ENCODE measurements at regions not wholly inside any gene's neighbourhood (a gene's known extent, or its start where the extent isn't known, plus 50 kb on each side); places are given as distances from the start of the nearest gene placed in this dataset.

DNA sequence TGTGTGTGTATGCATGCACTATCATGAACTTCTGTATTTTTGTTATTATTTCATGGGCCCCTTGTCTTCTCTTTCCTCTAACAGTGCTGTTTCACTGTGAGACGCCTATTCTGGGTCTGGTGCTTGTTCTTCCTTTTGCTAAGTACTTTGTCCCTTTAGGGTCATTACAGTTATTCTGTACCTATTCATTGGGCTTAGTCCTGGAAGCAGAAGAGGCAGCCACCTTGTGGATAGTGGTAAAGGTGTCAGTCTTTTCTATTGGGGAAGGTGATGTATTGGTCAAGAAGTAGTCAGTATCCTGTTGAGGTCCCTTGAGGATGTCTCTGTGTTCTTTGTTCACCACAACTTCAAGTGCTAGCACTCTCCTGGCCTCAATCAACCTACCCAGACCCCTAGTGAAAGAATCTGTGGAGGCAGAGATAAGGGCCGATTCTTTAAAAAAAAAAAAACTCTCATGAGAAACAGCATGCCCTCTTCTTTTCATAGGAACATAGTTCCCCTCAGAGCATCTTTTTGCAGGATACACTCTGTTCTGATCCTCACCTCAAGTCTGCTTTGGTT lies 593.8 kb downstream of the SPRY1 start:
- DNase-seq (ENCODE audit: low spot score) = no peak

DNA sequence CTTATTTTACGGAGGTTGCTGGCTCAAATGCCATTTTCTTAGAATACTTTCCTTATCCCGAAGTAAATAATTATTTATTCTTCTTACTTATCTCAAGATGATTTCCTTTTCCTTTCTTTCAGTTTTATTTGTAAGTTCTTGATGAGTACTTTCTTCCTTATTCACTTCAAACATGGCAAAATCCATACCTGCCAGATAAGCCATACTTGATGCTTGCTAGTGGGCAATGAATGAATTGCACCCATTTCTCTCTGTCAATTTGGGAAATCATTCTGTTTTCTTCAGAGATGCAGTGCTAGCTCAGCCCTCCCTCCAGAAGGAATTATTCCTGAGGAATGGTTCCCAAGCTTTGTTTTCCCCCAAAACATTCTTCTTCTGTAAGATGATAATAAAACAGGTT lies 598.3 kb downstream of the SPRY1 start:
- no peak for DNase-seq (ENCODE audit: low spot score)

DNA sequence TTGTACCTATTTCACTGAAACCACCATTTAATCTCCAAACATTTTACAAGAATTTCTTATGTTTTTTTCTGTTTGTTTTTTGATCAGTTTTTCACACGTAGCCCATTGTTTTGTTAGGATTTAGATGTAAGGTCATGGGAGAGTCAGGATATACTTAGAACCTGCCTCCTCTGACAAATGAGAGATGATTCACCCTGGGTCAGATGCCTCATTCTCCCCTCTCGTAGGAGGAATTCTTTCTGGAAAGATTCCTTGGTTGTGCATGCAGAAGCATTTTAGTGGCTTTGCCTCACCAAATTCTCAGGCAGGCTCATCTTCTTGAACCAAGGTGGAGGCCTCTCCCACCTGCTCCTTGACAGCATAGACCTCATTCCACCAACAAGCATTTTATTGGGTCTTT lies 599.3 kb downstream of the SPRY1 start:
- DNase-seq (ENCODE audit: low spot score) = peak; percentile 47

DNA sequence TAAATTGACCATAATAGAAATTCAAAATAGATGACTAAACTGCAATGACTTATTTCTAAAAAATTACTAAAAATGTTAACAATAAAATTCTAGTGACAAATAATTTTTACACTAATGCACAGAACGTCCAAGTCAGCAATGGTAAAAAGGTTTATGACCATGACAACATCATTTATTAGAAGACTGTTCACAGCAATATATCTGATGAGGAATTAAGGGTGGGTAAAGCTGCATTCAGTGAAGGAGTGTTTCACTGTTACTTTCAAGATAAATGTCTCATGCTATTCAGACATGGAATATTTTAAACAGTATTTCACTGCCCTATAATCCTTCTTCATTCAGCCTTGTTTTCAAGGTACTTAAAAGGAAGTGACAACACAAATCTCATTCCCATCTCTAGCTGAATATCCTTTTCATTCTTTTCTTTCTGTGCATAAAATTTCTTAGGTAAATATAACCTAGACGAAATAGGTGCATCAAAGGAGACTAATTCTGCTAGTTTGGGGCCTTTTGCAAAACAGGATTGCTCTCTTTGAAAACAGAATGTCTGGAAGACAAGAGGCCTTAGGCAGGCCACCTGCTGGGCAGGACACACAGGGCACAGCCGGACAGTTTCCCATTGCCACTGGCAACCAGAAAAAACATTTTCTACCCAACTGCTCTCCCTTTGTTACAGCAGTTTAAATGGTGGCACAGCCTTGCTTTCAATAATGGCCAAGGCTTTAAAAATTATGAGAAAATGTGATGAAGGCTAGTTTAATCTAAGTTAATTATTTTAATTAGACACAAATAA lies 600.3 kb downstream of the SPRY1 start:
- no peak for DNase-seq (ENCODE audit: low spot score)

DNA sequence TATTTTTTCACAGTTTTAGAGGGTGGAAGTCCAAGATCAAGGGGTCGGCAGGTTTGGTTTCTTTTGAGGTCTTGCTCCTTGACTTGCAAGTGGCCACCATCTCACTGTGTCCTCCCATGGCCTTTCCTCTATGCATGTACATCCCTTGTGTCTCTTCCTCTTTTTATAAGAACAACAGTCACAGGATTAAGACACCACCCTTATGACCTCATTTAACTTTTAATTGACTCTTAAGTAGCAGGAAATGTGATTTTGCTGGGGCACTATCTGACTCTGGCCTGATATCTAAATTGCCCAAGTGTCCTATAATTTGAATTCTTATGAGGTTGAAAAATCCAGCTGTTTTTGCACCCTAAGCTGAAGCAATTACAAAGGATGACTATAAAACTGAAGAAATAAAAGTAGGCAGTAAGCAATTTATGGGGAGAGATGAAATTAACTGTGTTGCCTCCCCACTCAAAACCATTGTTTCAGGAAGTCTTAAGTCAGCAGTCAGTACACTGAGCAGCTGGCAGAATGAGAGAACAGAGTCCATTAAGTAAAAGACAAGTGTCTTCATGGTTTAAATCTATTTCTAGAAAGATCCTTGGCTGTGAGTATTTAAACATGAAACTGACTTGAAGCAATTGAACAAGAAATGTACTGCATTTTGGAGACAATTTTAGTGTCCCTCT lies 601.3 kb downstream of the SPRY1 start:
- no peak for DNase-seq (ENCODE audit: low spot score)

DNA sequence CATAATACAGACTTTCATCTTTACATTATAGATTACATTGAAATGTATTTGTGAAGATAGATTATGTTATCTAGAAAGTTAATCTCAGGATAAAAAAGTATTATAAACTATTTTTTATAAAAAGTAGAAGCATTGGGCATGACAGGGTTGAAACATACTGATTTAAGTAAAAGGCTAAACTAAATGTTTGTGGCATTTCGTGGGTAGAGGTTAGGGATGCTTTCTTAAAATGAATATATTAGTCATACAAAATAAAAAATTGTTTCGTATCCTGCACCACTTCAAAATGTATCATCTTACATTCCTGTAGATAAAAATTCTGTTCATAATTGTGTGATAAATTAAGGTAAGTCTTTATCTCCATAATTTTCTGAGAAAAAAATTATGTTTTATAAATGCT lies 603.6 kb downstream of the SPRY1 start:
- no peak for DNase-seq (ENCODE audit: low spot score)

DNA sequence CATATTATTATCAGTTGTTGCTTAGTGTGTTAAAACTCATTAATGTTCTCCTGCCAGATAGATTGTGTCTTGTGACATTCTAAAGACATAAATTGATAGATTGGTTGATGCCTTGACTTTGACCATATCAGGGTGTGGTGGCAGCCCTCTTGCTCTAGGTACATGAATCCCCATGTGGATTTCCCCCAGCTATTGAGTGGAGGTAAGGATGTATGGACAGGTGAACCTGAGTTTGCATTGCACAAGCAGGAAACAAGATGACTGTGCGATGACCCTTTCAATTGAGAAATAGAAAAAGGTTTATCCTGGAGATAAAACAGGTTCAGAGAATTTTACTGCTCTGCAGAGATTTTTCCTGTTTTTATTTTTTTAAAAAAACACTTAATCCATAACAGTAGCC lies 619.2 kb downstream of the SPRY1 start:
- DNase-seq (ENCODE audit: low spot score) = no peak

DNA sequence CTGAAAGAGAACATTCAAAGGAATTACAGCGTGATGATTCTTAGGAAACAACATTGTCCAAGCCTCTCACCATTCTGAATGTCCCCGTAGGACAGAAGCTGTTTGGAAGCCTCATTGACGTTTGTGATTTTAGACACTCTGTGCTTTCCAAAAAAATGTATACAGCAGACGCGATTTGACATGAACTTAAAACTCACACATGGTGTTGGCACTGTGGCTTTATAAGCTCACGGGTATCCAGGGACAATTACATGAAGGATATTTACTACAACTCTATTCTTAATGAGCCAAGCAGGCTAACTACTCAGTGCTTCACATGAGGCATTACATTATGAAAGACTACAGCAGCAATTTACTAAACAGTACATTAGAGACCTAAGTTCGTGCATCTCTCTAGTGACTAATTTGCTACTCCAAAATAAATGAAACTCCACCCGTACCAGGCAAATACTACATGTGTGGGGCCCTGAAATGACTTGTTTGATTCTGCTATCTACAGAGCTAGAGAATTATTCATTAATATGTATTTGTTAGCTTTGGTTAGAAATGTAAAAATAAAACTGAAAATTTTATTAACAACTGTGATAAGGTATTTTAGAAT lies 620.7 kb downstream of the SPRY1 start:
- no peak for DNase-seq (ENCODE audit: low spot score)

DNA sequence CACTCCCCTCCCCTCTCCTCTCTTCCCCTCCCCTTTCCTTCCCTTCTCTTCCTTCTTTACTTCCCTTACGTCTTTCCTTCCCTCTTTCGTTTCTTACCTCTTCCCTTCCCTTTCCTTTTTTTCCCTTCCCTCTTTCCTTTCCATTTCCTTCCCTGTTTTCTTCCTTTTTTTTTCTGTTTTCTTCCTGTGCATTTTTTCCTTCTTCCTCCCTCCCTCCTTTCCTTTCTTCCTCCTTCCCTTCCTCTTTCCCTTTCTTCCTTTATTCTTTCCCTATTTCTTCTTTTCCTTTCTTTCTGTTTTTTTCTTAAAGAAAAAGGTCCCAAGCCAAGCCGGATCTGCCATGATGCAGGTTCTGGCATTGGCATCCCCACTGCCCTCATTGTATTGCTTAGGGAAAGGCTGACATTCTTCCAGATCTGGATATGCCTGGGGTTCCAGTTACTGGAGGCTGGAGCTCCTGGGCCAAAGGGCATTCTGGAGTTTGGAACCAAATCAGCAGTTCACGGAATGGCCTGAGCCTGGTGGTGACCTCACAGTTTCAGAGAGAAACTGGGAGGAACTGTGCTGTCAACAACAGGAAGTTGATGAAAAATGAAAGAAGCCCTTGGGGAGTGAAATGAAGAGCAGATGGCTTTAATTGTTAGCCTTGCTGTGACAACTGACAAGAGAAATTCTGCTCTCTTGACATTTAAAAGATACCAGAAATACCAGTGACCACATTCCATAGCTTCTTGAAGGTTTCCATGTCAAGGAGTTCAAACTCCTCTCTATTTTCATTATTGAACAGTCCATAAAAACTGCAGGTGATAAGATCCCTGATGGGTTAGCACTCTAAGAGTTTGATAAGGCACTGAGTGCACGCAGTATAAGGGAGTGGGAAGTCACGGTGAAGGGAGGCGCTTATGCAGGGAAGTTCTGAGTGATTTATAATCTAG lies 622.1 kb downstream of the SPRY1 start:
- DNase-seq (ENCODE audit: low spot score) = peak; percentile 6

DNA sequence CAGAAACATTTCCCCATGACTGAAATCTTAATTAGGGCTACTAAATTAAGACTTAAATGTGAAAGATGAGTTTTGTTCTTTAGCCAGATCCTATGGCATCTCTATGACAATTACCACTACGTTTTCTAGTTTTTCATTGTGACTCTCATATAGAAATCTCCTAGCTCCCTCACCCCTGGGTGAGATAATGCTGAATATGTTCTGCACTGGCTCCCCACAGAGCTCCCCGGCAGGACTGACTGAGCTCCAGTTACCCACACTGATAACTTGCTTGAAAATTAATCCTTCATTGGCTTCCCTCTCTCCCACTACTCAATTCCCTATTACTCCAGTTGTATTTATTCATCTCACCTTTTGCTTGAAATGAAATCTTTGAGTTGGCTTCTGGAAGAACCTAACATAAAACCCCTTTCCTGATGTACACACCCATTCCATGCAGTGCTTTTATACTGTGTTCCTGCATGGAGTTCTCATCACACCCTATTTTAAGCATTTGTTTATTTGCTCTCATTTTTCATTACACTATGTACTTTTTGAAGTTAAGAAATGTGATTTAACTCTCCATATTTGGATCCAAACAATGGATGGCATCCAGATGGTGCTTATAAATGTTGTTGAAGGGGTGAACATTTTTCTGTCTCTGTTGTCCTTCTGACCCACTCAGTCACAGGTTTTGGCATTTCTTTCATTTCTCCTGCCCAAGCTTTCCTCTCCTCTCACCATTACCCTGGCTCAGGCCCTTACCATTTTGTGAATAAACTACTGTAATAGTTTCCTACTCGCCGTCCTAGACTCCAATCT lies 623.4 kb downstream of the SPRY1 start:
- DNase-seq (ENCODE audit: low spot score) = no peak

DNA sequence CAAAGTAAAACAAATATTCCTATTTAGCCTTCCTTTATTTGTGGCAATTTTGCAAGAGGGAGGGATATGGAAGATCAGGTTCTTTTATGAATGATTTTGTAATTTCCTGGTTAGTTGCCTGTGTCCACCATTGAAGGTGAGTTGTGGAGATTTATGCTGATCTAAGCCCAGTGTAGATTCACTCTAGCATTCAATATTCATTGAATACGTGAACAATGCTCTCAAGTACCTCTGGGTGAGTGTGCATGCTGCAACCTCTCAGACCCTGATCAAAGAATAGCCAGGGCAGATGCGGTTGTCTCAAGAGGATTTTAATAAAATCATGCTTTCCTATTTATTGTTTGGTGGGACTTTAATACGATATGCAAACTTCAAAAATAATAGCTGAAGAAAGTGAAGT lies 628.4 kb downstream of the SPRY1 start:
- DNase-seq (ENCODE audit: low spot score) = no peak

DNA sequence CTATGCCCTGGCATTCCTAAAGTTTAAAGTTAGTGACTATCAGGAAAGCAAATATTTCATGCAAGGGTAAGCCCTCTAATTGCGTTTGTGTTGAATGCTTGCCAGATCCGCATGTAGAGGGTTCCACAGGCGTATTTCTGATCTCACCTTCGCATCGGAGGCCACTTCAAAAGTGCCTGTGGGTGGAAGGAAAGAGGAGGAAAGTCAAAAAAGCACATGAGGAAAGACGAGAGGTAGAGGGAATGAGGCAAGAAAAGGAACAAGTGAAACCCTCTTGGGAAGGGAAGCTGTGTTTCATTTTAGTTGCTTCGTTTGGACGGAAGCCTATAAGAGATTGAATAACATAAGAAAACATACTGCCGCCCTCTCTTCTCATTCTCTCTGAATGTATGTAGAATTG lies 628.8 kb downstream of the SPRY1 start:
- DNase-seq (ENCODE audit: low spot score) = no peak

DNA sequence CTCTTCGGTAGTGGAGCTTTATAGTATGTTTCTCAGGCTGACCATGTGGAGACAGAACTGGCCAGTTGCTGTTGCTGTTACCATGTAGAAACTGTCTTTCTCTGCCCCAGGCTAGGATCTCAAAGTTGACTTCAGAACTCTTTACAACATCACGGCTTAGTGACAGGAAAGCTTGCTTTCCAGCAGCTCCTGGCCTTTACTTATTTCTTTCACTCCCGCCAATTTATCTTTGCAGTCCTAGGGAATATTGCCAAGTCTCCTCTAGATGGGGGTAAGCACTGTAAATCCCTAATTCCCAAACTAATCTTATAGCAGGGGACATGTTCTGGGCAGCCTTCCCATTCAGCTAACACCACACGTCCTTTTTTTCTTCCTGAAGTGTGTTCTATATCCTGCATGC lies 631.6 kb downstream of the SPRY1 start:
- no peak for DNase-seq (ENCODE audit: low spot score)

DNA sequence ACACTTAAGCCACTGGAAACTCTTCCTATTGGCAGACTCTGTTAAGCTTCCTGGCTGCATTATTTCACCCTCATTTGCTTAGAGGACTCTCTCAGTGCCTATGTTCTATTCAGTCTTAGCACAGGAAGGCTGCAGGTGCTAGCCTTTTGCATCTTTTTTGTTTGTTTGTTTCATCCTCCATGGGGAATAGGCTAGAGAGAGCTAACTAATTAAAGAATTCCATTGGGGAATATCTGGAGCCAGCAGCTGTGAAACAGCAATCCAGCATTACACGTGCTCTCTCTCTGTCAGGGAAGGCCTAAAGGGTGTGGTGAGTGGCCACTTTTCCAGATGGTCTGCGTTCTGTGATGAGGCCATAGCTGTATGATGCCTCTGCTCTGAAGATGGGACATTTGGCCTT lies 633.6 kb downstream of the SPRY1 start:
- DNase-seq (ENCODE audit: low spot score) = no peak

DNA sequence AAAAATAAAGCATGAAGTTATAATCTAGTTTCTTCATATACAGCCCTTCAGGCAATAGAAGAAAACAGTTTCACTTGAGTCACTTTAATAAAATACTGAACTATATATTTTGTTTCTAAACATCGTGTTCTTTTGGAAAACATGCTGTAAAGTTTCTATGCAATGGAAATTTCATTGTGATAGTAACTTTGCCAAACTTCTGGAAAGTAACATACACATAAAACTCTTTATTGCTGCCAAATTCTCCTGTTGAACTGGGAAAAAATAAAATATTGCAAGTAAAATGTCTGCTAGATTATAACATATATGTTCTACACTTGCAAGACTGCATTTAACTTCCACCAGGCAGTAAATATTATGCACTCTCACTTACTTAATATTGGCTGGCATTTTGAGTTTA lies 635.4 kb downstream of the SPRY1 start:
- DNase-seq (ENCODE audit: low spot score) = no peak

DNA sequence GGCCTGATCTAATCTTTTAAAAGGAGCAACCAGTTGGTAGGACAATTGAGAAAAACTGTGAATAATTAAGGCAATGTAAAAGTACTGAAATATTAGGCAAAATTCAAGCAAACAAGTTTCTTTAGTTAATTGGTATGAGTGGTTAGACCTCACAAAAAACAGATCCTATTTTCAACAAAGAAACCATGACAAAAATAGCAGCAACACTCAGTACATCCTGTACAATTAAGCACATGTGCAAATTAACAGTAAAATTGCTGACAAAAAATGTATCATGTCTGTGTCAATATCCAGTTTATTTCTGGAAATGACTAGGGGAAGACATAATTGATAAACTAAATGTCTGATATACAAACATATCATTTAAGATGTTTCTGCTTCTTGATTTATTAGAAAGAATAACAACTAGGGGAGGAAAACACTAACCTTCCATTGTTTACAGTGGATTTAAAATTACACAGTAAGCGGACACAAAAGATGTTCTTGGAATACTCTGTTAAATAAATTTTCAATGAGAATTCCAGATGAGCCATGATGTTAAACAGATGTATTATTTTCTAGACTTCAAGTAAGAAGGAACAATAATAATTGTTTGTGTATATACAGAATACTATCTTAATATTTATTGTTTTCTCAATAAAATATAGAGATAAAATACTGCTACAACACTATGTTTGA lies 638.9 kb downstream of the SPRY1 start:
- no peak for DNase-seq (ENCODE audit: low spot score)

DNA sequence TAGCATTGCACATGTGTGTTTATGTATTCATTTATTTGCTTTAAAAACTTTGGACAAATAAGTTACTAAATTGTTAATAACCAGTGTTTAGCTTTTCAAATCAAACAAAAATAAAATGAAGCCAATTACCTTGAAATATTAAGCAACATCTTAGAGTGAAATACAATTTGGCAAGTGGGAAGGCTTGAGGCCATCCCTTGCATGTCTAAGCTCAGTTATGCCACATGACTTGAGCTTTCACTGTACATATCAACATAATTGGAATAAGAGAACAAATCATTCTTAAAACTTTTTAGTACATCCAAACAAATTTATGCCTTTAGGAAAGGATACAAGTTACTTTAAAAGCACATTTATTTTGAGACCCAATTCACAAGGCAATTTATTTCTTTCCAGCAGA lies 640.6 kb downstream of the SPRY1 start:
- DNase-seq (ENCODE audit: low spot score) = no peak

DNA sequence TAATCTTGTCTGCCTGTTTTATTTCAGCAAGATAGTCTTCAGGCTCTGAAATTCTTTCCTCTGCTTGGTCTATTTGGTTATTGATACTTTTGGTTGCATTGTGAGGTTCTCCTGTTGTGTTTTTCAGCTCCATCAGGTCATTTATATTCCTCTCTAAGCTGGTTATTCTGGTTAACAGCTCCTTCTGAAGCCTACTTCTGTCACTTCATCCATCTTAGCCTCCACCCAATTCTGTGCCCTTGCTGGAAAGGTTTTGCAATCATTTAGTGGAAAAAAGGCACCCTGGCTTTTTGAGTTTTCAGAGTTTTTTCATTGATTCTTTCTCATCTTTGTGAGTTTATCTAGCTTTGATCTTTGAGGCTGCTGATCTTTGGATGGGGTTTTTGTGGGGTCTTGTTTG lies 647.7 kb downstream of the SPRY1 start:
- DNase-seq (ENCODE audit: low spot score) = no peak

DNA sequence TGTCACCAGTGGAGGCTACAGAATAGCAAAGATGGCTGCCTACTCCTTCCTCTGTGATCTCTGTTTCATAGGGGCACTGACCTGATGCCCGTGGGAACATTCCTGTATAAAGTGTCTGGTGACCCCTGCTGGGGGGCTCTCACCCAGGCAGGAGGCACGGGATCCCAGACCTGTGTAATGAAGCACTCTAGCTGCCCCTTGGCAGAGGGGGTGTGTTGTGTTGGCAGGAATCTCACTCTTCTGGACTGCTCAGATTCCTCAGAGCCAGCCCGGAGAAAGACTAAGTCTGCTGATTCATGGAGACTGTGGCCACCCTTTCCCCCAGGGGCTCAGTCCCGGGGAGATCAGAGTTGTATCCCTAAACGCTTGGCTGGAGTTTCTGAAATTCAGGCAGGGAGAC lies 648.3 kb downstream of the SPRY1 start:
- no peak for DNase-seq (ENCODE audit: low spot score)

DNA sequence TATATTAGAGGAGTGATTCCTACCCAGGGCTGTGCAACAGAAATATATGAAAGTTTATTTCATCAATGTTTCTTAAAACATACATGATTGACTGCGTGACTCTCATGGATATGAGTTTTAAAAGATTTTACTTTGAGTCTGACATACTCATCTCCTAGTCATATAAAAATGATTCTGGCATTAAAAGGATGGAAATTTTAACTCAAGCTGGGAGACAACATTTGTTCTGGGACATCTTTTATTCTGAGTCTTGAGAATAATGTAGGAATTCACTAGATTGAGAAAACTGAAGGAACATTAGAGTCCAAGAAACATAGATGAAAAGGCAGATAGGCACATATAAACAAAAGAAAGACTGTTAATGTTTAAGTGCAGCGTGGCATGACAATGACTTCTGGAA lies 649.6 kb downstream of the SPRY1 start:
- DNase-seq (ENCODE audit: low spot score) = no peak
